Fibroblast of peridontal ligament (primary cell): ENCODE measurements at regions not wholly inside any gene's neighbourhood (a gene's known extent, or its start where the extent isn't known, plus 50 kb on each side); places are given as distances from the start of the nearest gene placed in this dataset.
A peak's percentile ranks its signal among the peaks of the same experiment; 100 is the strongest.

Experiments
- DNase-seq: peaks from one replicate; pipeline ENCODE4 v3.0.0-alpha.2; 2010; ENCODE audit errors: extremely low read depth

GRCh38 chr3:44020143-44020542, 221.5 kb upstream of the TOPAZ1 start:
- no peak for DNase-seq

GRCh38 chr3:44021651-44022594, 219.8 kb upstream of the TOPAZ1 start:
- DNase-seq, result no peak

GRCh38 chr3:44023961-44024593, 217.6 kb upstream of the TOPAZ1 start:
- DNase-seq, result no peak

- DNase-seq, result no peak
Observed at GRCh38 chr3:44026220-44026865, 215.3 kb upstream of the TOPAZ1 start.

GRCh38 chr3:44029100-44029499, 212.6 kb upstream of the TOPAZ1 start:
- no peak for DNase-seq

- DNase-seq, result no peak
Observed at GRCh38 chr3:44030285-44030684, 211.4 kb upstream of the TOPAZ1 start.

GRCh38 chr3:44030687-44031305, 210.9 kb upstream of the TOPAZ1 start:
- DNase-seq, result peak; percentile 69

GRCh38 chr3:44031387-44032380, 210.0 kb upstream of the TOPAZ1 start:
- DNase-seq, result peak; percentile 72

- no peak for DNase-seq
Observed at GRCh38 chr3:44032487-44032886, 209.2 kb upstream of the TOPAZ1 start.

- DNase-seq, result no peak
Observed at GRCh38 chr3:44033123-44033522, 208.6 kb upstream of the TOPAZ1 start.

GRCh38 chr3:44036850-44037249, 204.8 kb upstream of the TOPAZ1 start:
- DNase-seq, result no peak

- no peak for DNase-seq
Observed at GRCh38 chr3:44039006-44039405, 202.7 kb upstream of the TOPAZ1 start.

- DNase-seq, result no peak
Observed at GRCh38 chr3:44041726-44042125, 200.0 kb upstream of the TOPAZ1 start.

- no peak for DNase-seq
Observed at GRCh38 chr3:44042772-44043171, 198.9 kb upstream of the TOPAZ1 start.

- no peak for DNase-seq
Observed at GRCh38 chr3:44045476-44046275, 196.0 kb upstream of the TOPAZ1 start.

- DNase-seq, result no peak
Observed at GRCh38 chr3:44047796-44048195, 193.9 kb upstream of the TOPAZ1 start.

GRCh38 chr3:44048196-44048924, 193.3 kb upstream of the TOPAZ1 start:
- peak; percentile 52 for DNase-seq

- DNase-seq, result no peak
Observed at GRCh38 chr3:44048949-44049348, 192.7 kb upstream of the TOPAZ1 start.

- no peak for DNase-seq
Observed at GRCh38 chr3:44050101-44050500, 191.6 kb upstream of the TOPAZ1 start.
